NCI-H1092 (cell line): ENCODE measurements at regions not wholly inside any gene's neighbourhood (a gene's known extent, or its start where the extent isn't known, plus 50 kb on each side); places are given as distances from the start of the nearest gene placed in this dataset.
"Not testable (repeated sequence)": the region's sequence is repeated elsewhere in the genome, so short reads cannot be mapped to it uniquely, and the experiment has no call there.

Experiments used
- DNase-seq: peaks from one replicate; lab custom pipeline; 2025; lab: John Stamatoyannopoulos, UW

DNA sequence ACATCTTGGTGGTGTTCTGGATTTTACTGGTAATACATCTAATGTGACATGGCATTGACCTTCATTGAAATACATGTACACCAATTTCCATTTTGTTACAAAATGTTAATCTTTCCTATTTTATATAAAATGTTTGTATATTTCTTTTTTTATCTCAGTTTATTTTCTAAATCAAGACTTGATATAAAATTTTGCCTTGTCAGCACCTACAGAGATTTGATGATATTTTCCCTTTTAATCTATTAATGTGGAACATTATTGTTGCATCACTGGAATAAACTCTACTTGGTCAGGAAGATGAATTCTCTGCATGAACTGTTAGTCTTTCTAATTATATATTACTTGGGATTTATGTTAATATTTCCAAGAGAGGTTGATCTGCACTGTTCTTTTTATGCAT, 294.0 kb upstream of the ETAA1 start:
- DNase-seq = no peak

DNA sequence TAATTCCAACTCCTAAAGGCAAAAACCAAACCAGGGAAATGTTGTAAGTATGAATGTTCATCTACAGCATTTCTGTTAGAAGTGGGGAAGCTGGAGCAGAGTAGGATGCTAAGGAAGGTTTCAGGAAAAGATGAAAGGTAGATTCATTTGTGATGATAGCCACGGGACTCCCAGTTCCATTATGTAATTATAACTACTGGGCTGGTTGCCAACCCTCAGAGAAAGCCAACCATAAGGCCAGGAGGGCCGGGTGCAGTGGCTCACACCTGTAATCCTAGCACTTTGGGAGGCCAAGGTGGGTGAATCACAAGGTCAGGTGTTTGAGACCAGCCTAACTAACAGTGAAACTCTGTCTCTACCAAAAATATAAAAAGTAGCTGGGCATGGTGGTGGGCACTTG, 288.9 kb upstream of the ETAA1 start:
- DNase-seq = no peak

DNA sequence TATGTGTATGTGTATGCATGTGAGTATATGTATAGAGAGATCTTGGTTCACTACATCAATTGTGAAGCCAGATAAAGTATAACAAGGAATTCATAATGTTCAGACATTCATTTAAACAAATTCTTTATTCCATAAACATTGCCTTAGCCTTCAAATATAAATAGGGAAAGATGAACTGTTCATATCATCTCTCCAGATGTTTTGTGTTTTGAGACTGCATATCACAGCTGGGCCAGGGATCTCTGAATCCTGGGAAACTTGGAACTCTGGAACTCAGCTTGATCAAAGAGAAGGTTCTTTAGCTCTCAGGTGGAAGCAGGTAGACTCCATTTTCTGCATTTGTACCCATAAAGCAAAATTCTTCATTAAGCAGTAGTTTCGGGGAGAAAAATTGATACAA, 272.6 kb upstream of the ETAA1 start:
- no peak for DNase-seq

DNA sequence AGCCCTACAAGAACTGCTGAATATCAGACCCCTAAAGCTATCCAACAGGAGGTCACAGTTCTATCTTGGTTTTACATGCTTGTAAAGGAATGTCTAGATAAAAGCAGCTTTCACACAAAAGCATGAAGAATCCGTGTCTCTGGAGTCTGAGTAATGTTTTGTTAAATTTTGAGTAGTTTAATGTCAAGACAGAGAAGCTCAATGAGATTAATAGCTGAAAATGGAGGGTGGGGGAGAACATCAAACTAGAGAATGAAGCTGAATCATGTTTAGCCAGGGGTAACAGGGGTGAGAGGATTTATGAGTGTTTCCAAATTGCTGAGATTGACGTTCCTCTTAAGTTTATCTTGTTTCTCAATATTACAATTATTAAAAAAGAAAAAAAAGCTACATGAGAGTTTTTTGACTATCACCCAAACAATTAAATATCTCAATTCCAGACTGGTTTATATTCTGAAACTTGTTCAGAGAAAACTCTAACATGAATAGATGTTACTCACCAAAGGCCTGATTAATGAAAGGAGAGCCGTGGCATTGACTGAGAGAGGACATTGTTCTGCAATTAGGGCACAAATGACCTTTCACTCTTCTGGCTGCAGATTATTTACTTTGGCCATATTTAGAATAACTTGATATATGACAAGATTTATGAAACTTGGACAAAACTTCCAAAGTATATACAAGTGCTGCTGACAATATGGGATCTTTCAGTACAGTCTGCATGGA, 266.4 kb upstream of the ETAA1 start:
- DNase-seq = no peak

DNA sequence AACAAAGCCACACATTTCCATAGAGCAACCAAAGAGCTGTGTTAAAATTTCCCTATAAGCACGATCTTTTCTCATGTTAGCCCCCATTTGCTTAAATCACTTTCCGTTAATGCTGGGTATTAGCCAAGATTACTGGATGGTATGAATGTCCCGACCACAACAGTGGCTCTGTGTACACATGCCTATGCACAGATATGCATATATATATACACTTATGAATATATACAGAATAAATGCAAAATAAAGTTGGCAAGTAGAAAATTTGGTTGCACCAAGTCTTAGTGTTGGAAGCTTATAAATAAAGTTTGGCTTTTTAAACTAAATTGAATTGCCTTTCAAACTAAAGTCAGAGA, 265.9 kb upstream of the ETAA1 start:
- no peak for DNase-seq

GRCh38 chr2:67132441-67132940, 264.6 kb upstream of the ETAA1 start:
- not testable (repeated sequence) for DNase-seq

- no peak for DNase-seq
Observed at GRCh38 chr2:67135208-67135607, 261.9 kb upstream of the ETAA1 start.

- DNase-seq = peak; percentile 1
Observed at GRCh38 chr2:67137699-67138098, 259.4 kb upstream of the ETAA1 start.

GRCh38 chr2:67142071-67142470, 255.1 kb upstream of the ETAA1 start:
- no peak for DNase-seq

GRCh38 chr2:67142741-67143140, 254.4 kb upstream of the ETAA1 start:
- DNase-seq = no peak

DNA sequence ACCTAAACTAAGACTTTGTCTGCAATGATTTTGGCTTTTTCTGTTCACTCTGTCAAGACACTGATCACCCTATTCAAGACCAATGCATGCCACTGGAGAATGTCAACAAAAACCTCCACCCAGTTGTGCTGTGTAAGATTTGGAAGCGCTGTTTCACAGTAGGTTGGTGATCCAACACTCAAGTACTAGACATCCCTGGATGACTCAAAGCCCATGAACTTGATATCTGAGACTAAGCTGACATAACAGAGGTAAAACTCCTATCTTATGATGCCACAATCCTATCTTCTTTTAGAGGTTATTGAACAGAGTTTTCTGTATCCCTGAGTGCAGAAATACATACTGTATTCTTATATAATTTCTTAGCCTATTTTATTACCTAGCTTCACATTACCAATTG, 251.3 kb upstream of the ETAA1 start:
- no peak for DNase-seq

- DNase-seq = no peak
Observed at GRCh38 chr2:67156796-67157195, 240.3 kb upstream of the ETAA1 start.

DNA sequence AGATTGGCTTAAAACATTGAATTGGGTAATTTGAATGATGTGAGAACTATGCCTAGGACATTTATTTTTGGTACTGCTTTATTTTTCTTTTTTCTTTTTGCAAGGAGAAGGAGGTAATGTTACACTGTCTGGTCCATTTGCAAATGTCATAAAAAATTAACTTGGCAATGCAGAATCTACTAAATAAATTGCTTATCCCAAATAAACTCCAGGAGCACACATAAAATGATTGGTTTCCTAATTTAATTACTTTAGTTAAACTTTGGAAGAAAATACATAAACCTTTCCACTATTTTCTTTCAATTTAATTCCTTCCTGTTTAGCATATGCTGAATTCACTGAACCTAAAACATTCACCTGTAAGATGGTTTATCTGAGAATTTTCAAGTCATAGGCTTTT, 238.4 kb upstream of the ETAA1 start:
- DNase-seq = no peak

GRCh38 chr2:67159929-67160328, 237.2 kb upstream of the ETAA1 start:
- DNase-seq = no peak

DNA sequence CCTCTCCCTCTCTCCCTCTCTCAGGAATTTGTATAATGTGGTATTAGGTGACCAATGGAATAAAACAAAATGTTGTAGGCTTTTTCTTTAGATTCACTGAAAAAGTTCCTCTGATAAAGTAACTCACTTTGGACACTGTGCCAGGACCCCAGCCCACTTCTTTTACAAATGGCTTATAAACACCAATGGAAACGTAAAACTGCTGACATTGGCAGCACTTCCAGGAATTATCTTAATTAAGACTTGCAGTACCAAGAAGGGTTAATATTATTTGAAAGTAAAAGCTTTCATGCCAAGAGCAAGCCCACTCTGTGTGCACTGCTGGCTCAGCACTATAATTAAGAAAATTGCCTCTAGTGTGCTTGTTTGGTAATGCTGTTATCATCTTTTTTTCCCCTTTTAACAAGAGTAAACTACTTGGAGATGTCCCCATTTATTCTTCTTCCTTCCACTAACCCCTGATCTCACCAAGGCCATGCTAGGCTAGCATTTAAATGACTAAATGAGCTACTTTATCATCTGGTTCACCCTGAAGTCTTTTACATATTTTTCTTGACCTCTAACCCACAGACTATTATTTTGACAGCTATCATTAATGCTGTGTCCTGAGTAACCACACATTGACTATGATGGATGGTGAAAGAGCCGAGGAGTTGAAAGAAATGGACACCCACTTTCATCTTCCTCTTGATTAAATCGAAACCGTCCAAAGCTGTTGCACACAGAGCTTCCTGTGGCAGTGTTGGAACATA, 232.2 kb upstream of the ETAA1 start:
- no peak for DNase-seq

GRCh38 chr2:67165523-67165990, 231.6 kb upstream of the ETAA1 start:
- DNase-seq = no peak

DNA sequence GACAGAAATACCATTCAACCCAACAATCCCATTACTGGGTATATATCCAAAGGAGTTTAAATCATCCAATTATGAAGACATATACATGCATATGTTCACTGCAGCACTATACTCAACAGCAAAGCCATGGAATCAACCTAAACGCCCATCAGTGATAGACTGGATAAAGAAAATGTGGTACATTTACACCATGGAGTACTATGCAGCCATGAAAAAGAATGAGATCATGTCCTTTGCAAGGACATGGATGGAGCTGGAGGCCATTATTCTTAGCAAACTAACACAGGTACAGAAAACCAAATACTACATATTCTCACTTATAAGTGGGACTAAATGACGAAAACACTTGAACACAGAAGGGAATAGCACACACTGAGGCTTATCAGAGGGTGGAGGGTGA, 230.6 kb upstream of the ETAA1 start:
- DNase-seq = not testable (repeated sequence)

DNA sequence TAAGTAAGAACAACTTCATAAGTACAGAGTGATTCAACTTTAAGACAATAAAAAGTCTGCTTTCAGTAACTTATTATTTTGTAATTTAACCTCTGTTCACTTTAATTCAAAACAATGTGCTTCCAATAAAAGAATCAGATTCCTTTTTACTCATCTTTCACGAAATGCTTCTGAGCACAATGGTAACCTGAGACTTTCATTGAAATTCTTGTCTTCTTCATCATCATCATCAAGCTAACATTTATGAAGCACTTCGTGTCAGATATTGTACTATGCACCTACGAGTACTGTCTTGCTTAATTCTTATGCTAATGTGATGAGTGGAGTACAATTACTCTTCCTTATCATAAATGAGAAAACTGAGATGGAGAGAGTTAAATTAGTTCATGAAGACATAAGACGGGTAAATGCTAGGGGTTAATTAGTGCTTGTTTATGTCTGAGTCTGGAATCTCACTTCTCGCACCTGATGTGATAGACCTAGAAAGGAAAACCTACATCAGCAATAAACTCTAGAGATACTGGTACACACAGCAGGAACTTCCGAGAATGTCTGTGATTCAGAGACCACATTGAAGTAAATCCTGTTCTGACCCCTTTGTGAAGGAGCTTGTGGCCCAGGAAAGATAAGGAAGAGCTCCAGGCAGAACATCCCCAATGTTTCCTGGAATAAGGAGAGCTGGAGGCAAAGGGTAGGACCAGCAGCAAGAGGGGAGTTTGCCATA, 227.6 kb upstream of the ETAA1 start:
- DNase-seq = no peak

DNA sequence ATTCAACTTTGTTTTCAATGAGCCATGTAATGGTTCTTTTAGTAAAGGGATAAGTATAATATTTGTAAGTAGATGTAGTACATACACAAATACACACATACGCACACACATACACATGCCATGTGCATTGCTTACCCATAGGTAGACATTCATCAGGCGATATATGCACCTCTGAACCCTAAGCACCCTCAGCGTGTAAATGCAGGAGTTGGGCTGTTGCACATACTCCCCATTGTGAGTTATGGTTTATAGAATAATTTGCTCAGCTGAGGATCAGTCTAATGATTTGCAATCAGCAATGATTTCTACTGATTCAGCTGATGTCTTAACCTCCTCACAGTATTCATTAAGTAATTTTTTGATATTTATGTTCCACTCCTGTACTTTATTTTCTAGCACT, 217.6 kb upstream of the ETAA1 start:
- no peak for DNase-seq

GRCh38 chr2:67180841-67181240, 216.3 kb upstream of the ETAA1 start:
- DNase-seq = no peak

- DNase-seq = no peak
Observed at GRCh38 chr2:67182884-67183283, 214.2 kb upstream of the ETAA1 start.

DNA sequence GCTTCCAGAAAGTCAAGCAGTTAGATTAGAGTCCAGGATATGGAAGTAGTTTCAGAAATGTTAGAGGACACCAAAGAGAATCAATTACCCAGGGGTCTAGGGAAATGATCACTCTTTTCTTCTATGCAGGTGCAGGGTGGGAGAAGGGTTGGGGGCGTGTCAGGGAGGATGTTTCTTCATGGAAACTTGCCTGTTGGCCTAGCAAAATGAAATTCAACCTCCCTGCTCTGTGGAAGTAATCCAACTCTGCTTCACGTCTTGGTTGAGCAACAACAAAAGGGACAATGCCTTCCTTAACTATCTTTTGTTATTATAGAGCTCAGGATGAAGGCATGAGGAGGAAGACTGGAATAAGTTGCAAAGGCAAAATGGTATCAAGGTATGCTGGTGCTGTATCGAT, 210.8 kb upstream of the ETAA1 start:
- DNase-seq = no peak

GRCh38 chr2:67186871-67187270, 210.3 kb upstream of the ETAA1 start:
- DNase-seq = no peak
